GM19372 (cell line): ENCODE measurements at regions not wholly inside any gene's neighbourhood (a gene's known extent, or its start where the extent isn't known, plus 50 kb on each side); places are given as distances from the start of the nearest gene placed in this dataset.
"Not testable (repeated sequence)": the region's sequence is repeated elsewhere in the genome, so short reads cannot be mapped to it uniquely, and the experiment has no call there.

Source experiments
- ATAC-seq: cut with Tn5 transposase; IDR thresholded peaks from one replicate; pipeline ENCODE4 v1.9.1; 2021; ENCODE audit warnings: mild to moderate bottlenecking, low read depth, moderate library complexity; ENCODE audit not compliant: unreplicated experiment

- ATAC-seq = no peak
Observed at GRCh38 chr2:12451726-12452125, 265.0 kb upstream of the TRIB2 start.

- no peak for ATAC-seq
Observed at GRCh38 chr2:12452185-12452584, 264.6 kb upstream of the TRIB2 start.

- ATAC-seq = no peak
Observed at GRCh38 chr2:12453731-12454130, 263.0 kb upstream of the TRIB2 start.

- no peak for ATAC-seq
Observed at GRCh38 chr2:12455661-12456060, 261.1 kb upstream of the TRIB2 start.

GRCh38 chr2:12456293-12457106 is 260.2 kb upstream of the TRIB2 start:
- peak; percentile 100 for ATAC-seq

GRCh38 chr2:12457831-12458230 is 258.9 kb upstream of the TRIB2 start:
- ATAC-seq = no peak

GRCh38 chr2:12463189-12463588 is 253.5 kb upstream of the TRIB2 start:
- no peak for ATAC-seq

GRCh38 chr2:12465631-12466135 is 251.1 kb upstream of the TRIB2 start:
- no peak for ATAC-seq

GRCh38 chr2:12467303-12467702 is 249.4 kb upstream of the TRIB2 start:
- no peak for ATAC-seq

GRCh38 chr2:12469141-12469561 is 247.6 kb upstream of the TRIB2 start:
- ATAC-seq = no peak

- ATAC-seq = not testable (repeated sequence)
Observed at GRCh38 chr2:12472265-12472664, 244.5 kb upstream of the TRIB2 start.

GRCh38 chr2:12478151-12479064 is 238.3 kb upstream of the TRIB2 start:
- ATAC-seq = no peak

- ATAC-seq = no peak
Observed at GRCh38 chr2:12479065-12479601, 237.6 kb upstream of the TRIB2 start.

- ATAC-seq = no peak
Observed at GRCh38 chr2:12484536-12485115, 232.1 kb upstream of the TRIB2 start.

GRCh38 chr2:12486205-12487118 is 230.3 kb upstream of the TRIB2 start:
- peak; percentile 39 for ATAC-seq

GRCh38 chr2:12487253-12488004 is 229.3 kb upstream of the TRIB2 start:
- no peak for ATAC-seq

- ATAC-seq = peak; percentile 44
Observed at GRCh38 chr2:12488352-12489318, 228.1 kb upstream of the TRIB2 start.

GRCh38 chr2:12490641-12491040 is 226.1 kb upstream of the TRIB2 start:
- ATAC-seq = no peak
